Adipocyte (in vitro differentiated cells): ENCODE measurements at regions not wholly inside any gene's neighbourhood (a gene's known extent, or its start where the extent isn't known, plus 50 kb on each side); places are given as distances from the start of the nearest gene placed in this dataset.

ENCODE experiments used
- DNase-seq: peaks from one replicate; pipeline ENCODE4 v3.0.0-alpha.2; 2015; ENCODE audit warnings: low read depth
- H3K27me3 ChIP-seq: replicated peaks from 2 replicates; pipeline ENCODE4 v1.7.0; 2013; ENCODE audit warnings: mild to moderate bottlenecking, low read length, moderate library complexity; ENCODE audit not compliant: control insufficient read depth, insufficient read depth
- H3K36me3 ChIP-seq: 2 replicates; pipeline ENCODE4 v1.7.0; 2013; ENCODE audit warnings: low read length, mild to moderate bottlenecking, moderate library complexity; ENCODE audit not compliant: control insufficient read depth, insufficient read depth, severe bottlenecking
- H3K4me1 ChIP-seq: 2 replicates; pipeline ENCODE4 v1.7.0; 2013; ENCODE audit warnings: mild to moderate bottlenecking, low read length, moderate library complexity; ENCODE audit not compliant: control insufficient read depth, insufficient read depth
- H3K4me3 ChIP-seq: 2 replicates; pipeline ENCODE4 v1.7.0; 2013; ENCODE audit warnings: mild to moderate bottlenecking, low read length, moderate library complexity
- H3K9ac ChIP-seq: 2 replicates; pipeline ENCODE4 v1.7.0; 2013; ENCODE audit warnings: mild to moderate bottlenecking, low read length, moderate library complexity
- H3K9me3 ChIP-seq: 2 replicates; pipeline ENCODE4 v1.7.0; 2013; ENCODE audit warnings: mild to moderate bottlenecking, low read length, moderate library complexity; ENCODE audit not compliant: control insufficient read depth

DNA sequence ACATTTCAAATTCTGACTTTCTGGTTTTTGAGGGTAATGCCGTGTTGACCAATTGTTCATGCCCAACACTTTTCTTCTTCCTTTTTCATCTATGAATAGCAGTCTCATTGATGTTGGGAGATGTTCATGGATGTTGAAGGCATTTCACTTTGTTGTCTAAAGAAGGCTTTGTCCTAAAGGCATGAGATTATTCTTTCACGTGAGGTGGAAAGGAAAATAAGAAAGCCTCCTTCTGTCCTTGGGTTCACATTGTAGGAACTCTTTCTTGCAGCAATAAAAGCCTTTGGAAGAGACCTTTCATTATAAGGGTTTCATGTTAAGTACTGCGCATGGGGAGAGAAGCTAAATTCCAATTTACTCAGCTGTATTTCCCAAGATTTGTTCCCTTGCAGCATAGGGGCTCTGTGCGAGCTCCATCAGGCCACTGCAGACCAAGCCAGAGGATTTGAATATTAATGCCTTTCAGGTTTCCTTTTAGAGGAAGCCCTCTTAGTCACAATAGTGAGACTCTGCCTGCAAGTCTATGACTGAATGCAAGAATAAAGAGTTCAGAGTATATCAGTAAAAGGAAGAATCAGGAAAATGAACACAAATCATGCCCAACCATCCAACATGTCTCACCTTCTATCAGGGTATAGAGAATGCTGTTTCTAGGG lies 274.6 kb downstream of the TMEM38B start:
- H3K27me3 ChIP-seq, result no peaks in the 10 kb centered on the region
- no peak overlapping the region for H3K9ac ChIP-seq
- no peak for DNase-seq
- no peaks in the 10 kb centered on the region for H3K9me3 ChIP-seq
- no peak overlapping the region for H3K4me3 ChIP-seq
- H3K36me3 ChIP-seq, result no peaks in the 10 kb centered on the region
- H3K4me1 ChIP-seq, result no peaks in the 10 kb centered on the region

DNA sequence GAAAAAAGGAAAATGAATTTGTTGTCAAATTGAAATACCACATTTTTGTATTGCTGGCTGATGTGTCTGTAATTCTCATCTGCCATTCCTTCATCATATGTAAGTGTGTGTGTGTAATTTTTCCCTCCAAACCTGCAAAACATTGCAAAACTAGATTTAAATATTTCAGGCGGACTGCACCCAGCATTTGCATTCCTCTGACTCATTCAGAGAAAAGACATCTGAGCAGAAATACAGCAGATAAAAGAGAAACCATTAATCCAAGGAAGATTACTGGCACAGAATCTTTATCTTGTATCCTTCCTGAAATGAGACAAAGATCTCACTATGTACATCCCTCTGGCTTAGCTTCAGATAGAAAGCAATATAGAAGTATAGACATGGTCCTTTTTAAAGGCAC lies 275.3 kb downstream of the TMEM38B start:
- Histone ChIP-seq H3K4me1 (peaks cover 4% of the 10 kb centered on the region), H3K27me3 (no peaks in the 10 kb centered on the region), H3K4me3 (no peak overlapping the region), H3K9me3 (no peaks in the 10 kb centered on the region), H3K9ac (no peak overlapping the region), H3K36me3 (no peaks in the 10 kb centered on the region)
- DNase-seq, result no peak

DNA sequence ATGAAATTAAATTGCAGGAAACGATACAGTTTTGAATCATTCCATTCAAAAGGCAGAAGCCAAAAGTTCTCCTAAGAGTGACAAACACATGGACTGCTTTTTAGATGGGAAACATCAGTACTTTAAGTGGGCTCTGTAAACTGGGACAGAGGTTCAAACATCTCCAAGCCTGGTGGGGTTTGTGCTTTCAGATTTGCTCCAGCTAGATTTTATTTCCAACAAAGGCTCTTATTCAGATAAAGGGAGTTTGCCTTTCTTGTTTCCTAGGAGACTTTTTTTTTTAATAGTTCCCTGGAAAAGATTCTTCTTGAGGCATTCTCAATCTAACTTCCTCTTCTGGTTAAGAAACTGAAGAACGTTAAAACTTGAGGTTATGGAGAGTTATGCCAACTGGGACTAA lies 277.6 kb downstream of the TMEM38B start:
- H3K36me3 ChIP-seq, result no peaks in the 10 kb centered on the region
- H3K27me3 ChIP-seq, result no peaks in the 10 kb centered on the region
- H3K9me3 ChIP-seq, result no peaks in the 10 kb centered on the region
- DNase-seq, result no peak
- H3K4me1 ChIP-seq, result peaks cover 11% of the 10 kb centered on the region
- H3K4me3 ChIP-seq, result no peak overlapping the region
- no peak overlapping the region for H3K9ac ChIP-seq

DNA sequence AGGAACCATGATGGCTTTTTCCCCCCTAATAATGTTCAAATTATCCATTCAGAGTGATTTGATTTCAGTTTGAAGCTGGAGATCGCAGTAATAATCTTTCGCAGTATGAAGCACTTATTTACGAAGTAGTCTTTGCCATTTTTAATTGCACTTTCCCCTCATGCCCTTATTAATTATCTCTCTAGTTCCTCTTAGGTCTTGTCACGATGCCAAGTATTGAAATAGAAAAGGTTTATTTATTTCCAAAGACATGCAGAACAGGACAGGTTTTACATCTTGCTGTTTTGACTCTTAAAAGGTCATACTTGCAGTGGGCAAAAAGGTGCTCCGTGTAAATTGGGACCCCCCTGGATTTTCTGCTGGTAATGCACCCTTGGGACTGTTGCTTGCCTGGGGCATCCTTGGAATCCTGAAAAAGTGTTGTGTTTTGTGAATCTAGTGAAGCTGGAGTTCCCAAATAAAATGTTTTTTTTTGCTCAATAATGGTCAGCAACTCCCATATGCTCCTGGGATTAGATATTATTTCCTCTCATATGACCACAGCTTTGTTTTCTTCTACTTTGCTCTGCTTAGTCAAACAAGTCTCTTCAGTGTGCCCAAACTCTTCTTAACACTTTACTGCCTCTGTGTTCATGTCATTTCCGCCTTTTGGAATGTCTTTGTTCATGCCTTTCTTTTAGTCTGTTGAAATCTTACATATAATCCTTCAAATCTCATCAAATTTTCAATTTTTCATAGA lies 278.3 kb downstream of the TMEM38B start:
- no peak for DNase-seq
- H3K27me3 ChIP-seq, result peaks cover 5% of the 10 kb centered on the region
- H3K4me3 ChIP-seq, result no peak overlapping the region
- no peaks in the 10 kb centered on the region for H3K36me3 ChIP-seq
- H3K4me1 ChIP-seq, result peaks cover 11% of the 10 kb centered on the region
- no peak overlapping the region for H3K9ac ChIP-seq
- no peaks in the 10 kb centered on the region for H3K9me3 ChIP-seq

DNA sequence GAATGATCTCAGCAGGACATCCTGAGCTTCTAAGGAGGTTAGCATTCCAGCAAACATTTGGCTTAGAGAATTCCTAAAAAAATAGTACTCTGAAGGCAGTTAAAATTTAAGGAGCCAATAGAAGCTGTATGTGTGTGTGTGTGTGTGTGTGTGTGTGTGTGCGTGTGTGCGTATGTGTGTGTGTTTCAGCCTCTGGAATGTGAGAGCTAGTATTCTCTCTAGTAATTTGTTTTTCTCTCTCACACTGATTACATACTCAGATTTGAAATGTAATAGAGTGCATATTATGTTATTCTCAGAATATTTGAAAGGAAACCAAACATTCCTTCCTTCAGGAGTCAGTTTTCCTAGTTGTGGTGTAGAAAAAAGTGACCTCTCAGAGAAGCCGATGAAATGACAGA lies 279.6 kb downstream of the TMEM38B start:
- Histone ChIP-seq H3K36me3 (no peaks in the 10 kb centered on the region), H3K4me1 (peaks cover 11% of the 10 kb centered on the region), H3K9me3 (no peaks in the 10 kb centered on the region), H3K4me3 (no peak overlapping the region), H3K27me3 (peaks cover 13% of the 10 kb centered on the region), H3K9ac (no peak overlapping the region)
- DNase-seq, result peak; percentile 6

DNA sequence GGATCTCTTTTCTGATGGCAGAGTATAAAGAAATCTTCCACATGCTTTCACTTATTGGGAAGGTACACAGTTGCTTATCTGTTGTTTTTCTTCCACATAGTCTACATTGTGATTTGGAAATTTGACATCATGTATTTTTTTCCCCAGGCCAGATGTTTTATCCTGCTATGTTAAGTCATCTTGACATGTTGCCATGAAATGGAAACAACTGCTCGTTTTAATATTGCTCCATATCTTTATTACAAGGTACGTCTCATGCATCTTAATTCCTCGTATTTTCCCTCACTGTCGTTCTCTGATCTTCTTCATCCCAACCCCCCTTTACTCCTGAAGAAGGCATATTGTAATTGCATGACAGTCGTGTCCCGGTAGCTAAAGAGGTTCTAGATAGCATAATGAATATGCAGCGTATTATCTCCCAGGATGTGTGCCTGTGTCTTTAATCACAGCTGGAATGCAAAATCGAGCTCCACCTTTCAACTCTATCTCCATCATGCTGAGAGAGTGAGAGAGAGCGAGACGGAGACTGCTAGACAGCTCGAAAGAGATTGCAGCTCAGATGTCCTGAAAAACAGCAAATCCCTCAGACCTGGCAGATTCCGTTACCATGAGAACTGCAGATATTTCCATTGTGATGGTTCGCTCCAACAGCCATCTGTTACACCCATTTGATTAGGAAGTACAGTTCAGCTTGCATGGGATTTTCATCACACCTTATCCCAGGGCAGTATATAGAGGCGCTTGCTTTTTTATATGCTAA lies 281.7 kb downstream of the TMEM38B start:
- DNase-seq, result no peak
- no peaks in the 10 kb centered on the region for H3K36me3 ChIP-seq
- no peak overlapping the region for H3K4me3 ChIP-seq
- H3K9ac ChIP-seq, result no peak overlapping the region
- H3K4me1 ChIP-seq, result peaks cover 11% of the 10 kb centered on the region
- H3K9me3 ChIP-seq, result no peaks in the 10 kb centered on the region
- peaks cover 20% of the 10 kb centered on the region for H3K27me3 ChIP-seq

DNA sequence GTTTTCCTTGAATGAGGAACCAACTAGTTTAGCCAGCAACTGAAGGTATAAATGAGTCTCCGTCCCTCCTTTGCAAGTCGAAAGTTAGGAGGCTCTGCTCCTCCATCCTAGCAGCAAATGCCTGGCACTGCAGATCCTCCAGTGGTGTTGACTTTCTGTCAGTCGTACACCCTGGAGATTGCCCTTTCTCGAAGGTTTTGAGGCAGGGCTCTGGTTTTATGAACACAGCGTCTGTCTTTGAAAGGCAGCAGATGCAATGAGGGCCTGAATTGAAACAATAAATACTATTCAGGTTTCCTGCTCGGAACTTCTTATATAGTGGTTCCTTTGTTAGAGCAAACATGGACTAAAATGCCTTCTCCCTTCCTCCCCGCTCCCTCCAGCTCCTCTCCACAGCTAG lies 284.0 kb downstream of the TMEM38B start:
- H3K27me3 ChIP-seq, result peaks cover 20% of the 10 kb centered on the region
- H3K36me3 ChIP-seq, result no peaks in the 10 kb centered on the region
- H3K4me3 ChIP-seq, result no peak overlapping the region
- H3K9ac ChIP-seq, result no peak overlapping the region
- H3K9me3 ChIP-seq, result no peaks in the 10 kb centered on the region
- DNase-seq, result no peak
- peaks cover 11% of the 10 kb centered on the region for H3K4me1 ChIP-seq

DNA sequence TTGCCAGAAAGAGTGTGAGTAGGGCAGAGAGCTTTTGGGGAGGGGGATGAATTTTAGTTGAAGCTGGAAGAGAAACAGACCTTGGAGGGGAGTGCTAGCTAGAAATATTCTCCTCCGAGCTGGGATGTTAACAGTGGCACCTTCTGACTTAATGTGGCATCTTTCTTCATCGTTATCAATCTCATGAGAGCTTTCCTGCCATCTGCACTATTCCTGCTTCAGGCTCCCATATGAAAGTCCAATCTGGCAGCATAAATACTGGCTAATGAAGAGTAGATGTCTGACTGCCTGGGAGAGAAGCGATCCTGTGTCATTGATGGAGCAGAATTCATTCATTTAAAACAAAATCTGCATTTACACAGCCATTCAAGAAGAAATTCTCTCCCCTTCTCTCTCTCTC lies 284.5 kb downstream of the TMEM38B start:
- Histone ChIP-seq H3K27me3 (peaks cover 20% of the 10 kb centered on the region), H3K4me1 (peaks cover 11% of the 10 kb centered on the region), H3K9ac (no peak overlapping the region), H3K4me3 (no peak overlapping the region), H3K9me3 (peaks cover 3% of the 10 kb centered on the region), H3K36me3 (no peaks in the 10 kb centered on the region)
- no peak for DNase-seq

DNA sequence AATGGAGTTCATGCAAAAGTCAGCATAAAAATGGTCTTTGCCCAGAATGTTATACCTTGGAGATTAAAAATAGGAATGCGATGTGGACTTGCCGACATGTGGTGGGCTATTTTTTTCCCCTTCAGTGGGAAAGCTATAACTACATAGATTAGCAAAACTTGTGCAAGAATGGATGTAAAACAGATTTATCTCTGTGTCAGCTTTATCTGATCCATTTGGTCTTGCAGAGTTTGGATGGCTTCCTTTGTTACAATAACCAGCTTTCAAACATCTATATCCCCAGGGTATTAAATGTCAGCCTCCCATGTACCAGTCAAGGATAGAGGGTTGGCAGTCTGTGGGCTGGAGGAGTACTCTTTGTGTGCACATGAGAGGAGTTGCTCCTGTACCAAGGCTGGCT lies 284.9 kb downstream of the TMEM38B start:
- DNase-seq, result no peak

DNA sequence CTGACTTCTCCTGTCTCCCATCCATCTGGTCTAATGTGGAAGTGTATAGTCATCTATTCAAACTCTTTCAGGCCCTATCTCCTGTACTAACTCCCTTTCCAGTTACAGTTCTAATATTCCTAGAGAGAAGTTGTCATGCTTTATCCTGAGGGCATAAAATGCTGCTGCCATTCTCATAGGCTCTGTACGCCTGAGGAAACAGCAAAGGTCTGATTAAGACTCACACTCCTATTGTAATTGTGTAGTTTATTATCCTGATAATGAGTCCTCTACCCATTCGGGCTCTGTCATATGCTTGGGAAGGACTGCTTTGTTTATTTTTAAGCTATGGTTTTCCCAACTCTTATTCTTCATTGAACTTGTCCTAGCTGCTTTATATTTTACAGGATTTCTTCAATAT lies 290.4 kb downstream of the TMEM38B start:
- Histone ChIP-seq H3K4me1 (no peaks in the 10 kb centered on the region), H3K9ac (no peak overlapping the region), H3K9me3 (peaks cover 11% of the 10 kb centered on the region), H3K36me3 (no peaks in the 10 kb centered on the region), H3K27me3 (peaks cover under 1% of the 10 kb centered on the region), H3K4me3 (no peak overlapping the region)
- DNase-seq, result no peak

More for the DNA sequence above, 284.9 kb downstream of the TMEM38B start:
- peaks cover 20% of the 10 kb centered on the region for H3K27me3 ChIP-seq
- no peaks in the 10 kb centered on the region for H3K36me3 ChIP-seq
- H3K9me3 ChIP-seq, result peaks cover 6% of the 10 kb centered on the region
- H3K4me1 ChIP-seq, result peaks cover 11% of the 10 kb centered on the region
- no peak overlapping the region for H3K4me3 ChIP-seq
- H3K9ac ChIP-seq, result no peak overlapping the region

DNA sequence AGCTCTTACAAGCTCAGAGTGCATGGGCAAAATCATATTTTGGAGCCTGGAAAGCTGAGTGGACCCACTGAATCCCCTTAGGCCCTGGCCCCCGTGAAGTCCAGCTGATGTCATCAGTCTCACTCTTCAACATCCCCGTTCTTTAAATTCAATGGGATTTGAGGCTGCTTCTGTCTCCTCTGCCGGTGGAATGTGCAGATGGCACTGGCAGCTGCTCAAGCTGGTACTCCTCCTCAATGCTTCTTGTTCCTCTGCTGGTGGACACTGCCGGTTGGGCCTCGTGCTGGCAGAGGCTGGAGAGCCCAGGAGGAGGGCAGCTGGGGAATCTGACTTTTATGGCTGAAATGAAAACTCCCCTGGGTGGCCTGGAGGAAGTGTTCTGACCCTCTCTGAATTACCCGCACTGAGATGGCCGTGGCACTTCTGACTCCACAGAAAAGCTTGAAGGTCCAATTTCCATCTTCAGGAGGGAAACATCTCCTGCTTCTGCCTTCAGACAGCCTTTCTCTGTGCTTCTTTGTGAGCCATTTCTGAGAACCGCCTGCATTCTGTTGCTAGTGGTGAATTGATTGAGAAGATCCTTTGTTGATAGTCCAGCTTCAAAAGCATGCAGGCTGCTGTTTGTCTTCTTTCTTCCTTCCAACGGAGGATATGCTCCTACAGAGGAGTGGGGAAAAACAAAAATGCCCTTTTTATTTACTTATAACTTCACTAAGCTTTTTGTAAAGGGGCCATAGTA lies 298.9 kb downstream of the TMEM38B start:
- H3K4me1 ChIP-seq, result peaks cover 2% of the 10 kb centered on the region
- no peaks in the 10 kb centered on the region for H3K36me3 ChIP-seq
- no peaks in the 10 kb centered on the region for H3K27me3 ChIP-seq
- no peak overlapping the region for H3K9ac ChIP-seq
- no peaks in the 10 kb centered on the region for H3K9me3 ChIP-seq
- H3K4me3 ChIP-seq, result no peak overlapping the region
- DNase-seq, result no peak
